Cardiac fibroblast (primary cell): ENCODE measurements at regions not wholly inside any gene's neighbourhood (a gene's known extent, or its start where the extent isn't known, plus 50 kb on each side); places are given as distances from the start of the nearest gene placed in this dataset.

ENCODE experiments used
- DNase-seq, 2 donors: peaks; one replicate each; pipeline versions ENCODE4 v3.0.0 to v3.0.0-alpha.2; 2010; ENCODE audit warnings: low read depth in 2 of 2
- H3K4me3 ChIP-seq, 2 donors: replicated peaks in 1 of 2; 1 replicate in 1 of 2; 2 replicates in 1 of 2; pipeline ENCODE4 v1.5.1; 2011; ENCODE audit warnings: low read depth in 2 of 2, low read length in 2 of 2, mild to moderate bottlenecking in 2 of 2, moderate library complexity in 1 of 2
- TF ChIP-seq, protein P1 (sequence below): IDR thresholded peaks from one replicate; pipeline ENCODE4 v1.5.1; 2011; ENCODE audit warnings: low read depth, mild to moderate bottlenecking, low read length, inconsistent platforms

DNA sequence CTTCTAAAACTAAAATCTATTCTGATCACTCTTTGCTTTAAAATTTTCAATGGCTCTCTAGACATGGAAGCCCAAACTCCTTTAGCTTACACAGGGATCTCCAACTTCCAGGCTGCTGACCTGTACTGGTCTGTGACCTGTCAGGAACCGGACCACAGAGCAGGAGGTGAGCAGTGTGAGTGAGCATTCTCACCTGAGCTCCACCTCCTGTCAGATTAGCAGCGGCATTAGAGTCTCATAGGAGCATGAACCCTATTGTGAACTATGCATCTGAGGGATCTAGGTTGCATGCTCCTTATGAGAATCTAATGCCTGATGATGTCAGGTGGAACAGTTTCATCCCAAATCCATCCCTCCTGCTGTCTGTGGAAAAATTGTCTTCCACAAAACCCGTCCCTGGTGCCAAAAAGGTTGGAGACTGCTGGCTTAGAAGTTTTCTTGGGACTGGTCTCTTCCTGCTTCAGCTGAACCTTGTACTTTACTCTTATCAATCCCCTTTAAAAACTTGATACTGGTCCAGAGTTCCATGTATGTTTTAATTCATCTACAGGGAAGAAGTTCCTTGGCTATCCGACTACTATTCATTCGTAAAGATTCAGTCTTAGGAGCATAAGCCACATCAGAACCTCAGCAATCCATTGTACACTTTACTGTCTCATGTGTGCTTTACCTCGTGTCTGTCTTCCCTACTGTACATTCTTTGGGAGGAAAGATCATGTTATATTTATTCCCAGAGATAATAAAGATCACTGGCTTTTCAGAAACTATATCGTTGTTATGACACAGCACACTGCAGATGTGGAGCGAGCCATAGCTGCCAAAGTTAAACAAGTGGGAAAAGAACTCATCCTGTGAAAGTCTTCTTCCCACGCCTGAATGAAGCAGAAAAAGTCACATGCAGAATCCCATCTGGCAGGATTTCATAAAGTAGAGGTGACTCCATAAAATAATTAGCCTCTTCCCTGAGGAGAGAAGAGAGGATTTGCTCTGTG is 183.8 kb downstream of the LRATD1 start:
- no peak overlapping the region for H3K4me3 ChIP-seq
- TF ChIP-seq, protein P1, sequence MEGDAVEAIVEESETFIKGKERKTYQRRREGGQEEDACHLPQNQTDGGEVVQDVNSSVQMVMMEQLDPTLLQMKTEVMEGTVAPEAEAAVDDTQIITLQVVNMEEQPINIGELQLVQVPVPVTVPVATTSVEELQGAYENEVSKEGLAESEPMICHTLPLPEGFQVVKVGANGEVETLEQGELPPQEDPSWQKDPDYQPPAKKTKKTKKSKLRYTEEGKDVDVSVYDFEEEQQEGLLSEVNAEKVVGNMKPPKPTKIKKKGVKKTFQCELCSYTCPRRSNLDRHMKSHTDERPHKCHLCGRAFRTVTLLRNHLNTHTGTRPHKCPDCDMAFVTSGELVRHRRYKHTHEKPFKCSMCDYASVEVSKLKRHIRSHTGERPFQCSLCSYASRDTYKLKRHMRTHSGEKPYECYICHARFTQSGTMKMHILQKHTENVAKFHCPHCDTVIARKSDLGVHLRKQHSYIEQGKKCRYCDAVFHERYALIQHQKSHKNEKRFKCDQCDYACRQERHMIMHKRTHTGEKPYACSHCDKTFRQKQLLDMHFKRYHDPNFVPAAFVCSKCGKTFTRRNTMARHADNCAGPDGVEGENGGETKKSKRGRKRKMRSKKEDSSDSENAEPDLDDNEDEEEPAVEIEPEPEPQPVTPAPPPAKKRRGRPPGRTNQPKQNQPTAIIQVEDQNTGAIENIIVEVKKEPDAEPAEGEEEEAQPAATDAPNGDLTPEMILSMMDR = no peak
- no peak for DNase-seq

- TF ChIP-seq, protein P1 = no peak
- H3K4me3 ChIP-seq = no peak overlapping the region
- no peak for DNase-seq
Measured at GRCh38 chr2:14817848-14818247, 185.3 kb downstream of the LRATD1 start.

DNA sequence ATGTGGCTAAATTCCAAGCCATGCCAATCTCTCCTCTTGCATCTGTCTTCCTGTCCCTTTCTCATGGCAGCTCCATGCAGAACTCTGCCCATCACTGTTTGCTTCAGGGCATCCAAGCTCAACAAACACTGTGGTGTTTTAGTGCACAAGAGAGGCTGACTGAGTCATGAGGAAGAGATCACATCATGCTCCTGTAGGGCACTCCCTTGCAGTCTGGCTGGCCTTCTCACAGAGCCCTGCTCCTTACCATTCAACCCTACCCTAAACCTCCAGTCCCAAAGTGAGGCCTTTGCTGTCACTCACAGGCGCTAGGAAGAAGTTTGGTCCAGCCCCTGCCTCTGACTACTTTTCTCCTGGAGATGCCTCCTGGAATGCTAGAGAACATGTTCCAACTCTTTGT is 194.0 kb downstream of the LRATD1 start:
- H3K4me3 ChIP-seq = no peak overlapping the region
- no peak for DNase-seq
- TF ChIP-seq, protein P1 = no peak

- DNase-seq = no peak
- TF ChIP-seq, protein P1 = no peak
- no peak overlapping the region for H3K4me3 ChIP-seq
Measured at GRCh38 chr2:14827226-14828023, 194.9 kb downstream of the LRATD1 start.

DNA sequence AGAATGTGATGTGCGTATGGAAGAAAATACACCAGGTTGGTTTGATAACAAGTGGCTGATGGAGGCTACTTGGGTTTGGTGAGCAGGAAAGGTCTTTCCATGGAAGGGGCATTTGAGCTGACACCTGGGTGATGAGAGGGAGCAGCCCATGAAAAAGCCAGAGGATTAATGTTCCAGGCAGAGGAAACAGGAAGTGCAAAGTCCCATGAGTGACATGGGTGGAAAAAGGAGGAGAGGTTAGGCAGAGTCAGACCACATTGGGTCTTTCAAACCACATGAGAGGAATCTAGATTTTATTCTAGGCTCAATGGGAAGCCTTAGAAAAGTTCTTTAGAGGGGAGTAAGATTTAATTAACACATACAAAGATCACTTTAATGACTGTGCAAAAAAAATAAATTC is 195.7 kb downstream of the LRATD1 start:
- H3K4me3 ChIP-seq = no peak overlapping the region
- TF ChIP-seq, protein P1 = no peak
- DNase-seq = no peak

DNA sequence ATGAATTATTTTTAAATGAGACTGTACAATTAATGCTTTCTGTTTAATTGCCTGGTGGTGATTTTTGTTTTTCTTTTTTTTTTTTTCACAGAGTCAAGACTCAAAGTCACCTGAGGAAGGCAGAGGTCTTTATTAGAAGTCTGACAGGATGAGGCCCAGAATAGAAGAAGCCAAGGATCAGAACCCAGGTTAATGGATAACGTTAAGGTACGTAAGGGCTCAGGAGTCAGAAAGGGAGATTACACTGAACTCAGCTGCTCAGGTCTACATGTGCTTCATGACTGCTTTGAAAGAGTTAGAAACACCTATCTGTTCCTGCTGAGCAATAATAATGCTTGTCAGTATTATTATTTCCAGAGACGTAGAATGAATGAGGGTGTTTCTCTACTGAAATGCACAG is 196.5 kb downstream of the LRATD1 start:
- no peak for DNase-seq
- TF ChIP-seq, protein P1 = no peak

More for the DNA sequence above, 196.5 kb downstream of the LRATD1 start:
- no peak overlapping the region for H3K4me3 ChIP-seq
